Caco-2 (cell line): ENCODE measurements at regions not wholly inside any gene's neighbourhood (a gene's known extent, or its start where the extent isn't known, plus 50 kb on each side); places are given as distances from the start of the nearest gene placed in this dataset.

ENCODE experiments used
- BruUV-seq: library from RNA; stranded (reverse); fragments of 400-500 nt; replicated peaks from 2 replicates; lab custom pipeline; 2021; lab: Mats Ljungman, UMichigan
- CTCF ChIA-PET: fragments of 300-600 bp; sonication (Branson Sonifier 250); formaldehyde crosslinking; loops from one replicate; lab custom pipeline; 2022; ENCODE audit warnings: antibody characterized with exemption; lab: Charles Lee
- POLR2A ChIA-PET: fragments of 300-600 bp; sonication (Branson Sonifier 250); formaldehyde crosslinking; loops from one replicate; lab custom pipeline; 2022; ENCODE audit warnings: antibody characterized with exemption; lab: Charles Lee
- DNase-seq, 2 experiments: peaks; one replicate each; pipeline versions ENCODE4 v3.0.0 to v3.0.0-alpha.2; 2020 to 2022
- H3K27me3 ChIP-seq: replicated peaks from 2 replicates; pipeline ENCODE4 v1.6.0; 2011; ENCODE audit warnings: low read length; ENCODE audit not compliant: control insufficient read depth, insufficient read depth
- H3K36me3 ChIP-seq: 2 replicates; pipeline ENCODE4 v1.5.1; 2011; ENCODE audit warnings: low read length; ENCODE audit not compliant: control insufficient read depth, insufficient read depth
- H3K4me1 ChIP-seq: fragments of 250-450 bp; sonication (Bioruptor Pico); 2 replicates; pipeline ENCODE4 v1.5.1; 2020; ENCODE audit warnings: mild to moderate bottlenecking
- H3K4me3 ChIP-seq: 2 replicates; pipeline ENCODE4 v1.5.1; 2011; ENCODE audit warnings: low read depth, mild to moderate bottlenecking, control low read depth, low read length
- H3K9me3 ChIP-seq: fragments of 250-450 bp; sonication (Bioruptor Pico); 2 replicates; pipeline ENCODE4 v1.5.1; 2020; ENCODE audit warnings: mild to moderate bottlenecking, moderate library complexity
- H3K27ac Mint-ChIP-seq: one replicate; pipeline ENCODE4 v1.8.0; 2022; ENCODE audit warnings: mixed read lengths; ENCODE audit not compliant: unreplicated experiment
- H3K27me3 Mint-ChIP-seq: one replicate; pipeline ENCODE4 v1.8.0; 2022; ENCODE audit warnings: mixed read lengths; ENCODE audit not compliant: insufficient read depth, unreplicated experiment
- H3K36me3 Mint-ChIP-seq: one replicate; pipeline ENCODE4 v1.8.0; 2022; ENCODE audit warnings: mild to moderate bottlenecking, mixed read lengths; ENCODE audit not compliant: insufficient read depth, unreplicated experiment
- H3K4me1 Mint-ChIP-seq: one replicate; pipeline ENCODE4 v1.8.0; 2022; ENCODE audit warnings: low read depth, mixed read lengths; ENCODE audit not compliant: unreplicated experiment
- H3K4me3 Mint-ChIP-seq: one replicate; pipeline ENCODE4 v1.8.0; 2022; ENCODE audit warnings: mild to moderate bottlenecking, moderate library complexity, mixed read lengths; ENCODE audit not compliant: unreplicated experiment
- H3K9me3 Mint-ChIP-seq: one replicate; pipeline ENCODE4 v1.8.0; 2022; ENCODE audit warnings: mixed read lengths; ENCODE audit not compliant: unreplicated experiment
- intact Hi-C: fragments of 100-400 bp; cut with micrococcal nuclease; formaldehyde crosslinking; loops from one replicate; pipeline ENCODE4 v1.10.0; 2022; ENCODE audit not compliant: unreplicated experiment
- TF ChIP-seq, protein P1 (sequence below), 2 experiments: fragments of 200-600 bp in 1 of 2; IDR thresholded peaks; 1 replicate in 1 of 2; 2 replicates in 1 of 2; pipeline versions ENCODE4 v1.5.1 to v1.8.0; 2011 to 2022; ENCODE audit warnings: antibody characterized with exemption in 1 of 2, control low read depth in 1 of 2, inconsistent platforms in 1 of 2, low read depth in 1 of 2, low read length in 1 of 2, mild to moderate bottlenecking in 1 of 2, moderate library complexity in 1 of 2; ENCODE audit not compliant: insufficient read depth in 1 of 2, severe bottlenecking in 1 of 2, unreplicated experiment in 1 of 2

DNA sequence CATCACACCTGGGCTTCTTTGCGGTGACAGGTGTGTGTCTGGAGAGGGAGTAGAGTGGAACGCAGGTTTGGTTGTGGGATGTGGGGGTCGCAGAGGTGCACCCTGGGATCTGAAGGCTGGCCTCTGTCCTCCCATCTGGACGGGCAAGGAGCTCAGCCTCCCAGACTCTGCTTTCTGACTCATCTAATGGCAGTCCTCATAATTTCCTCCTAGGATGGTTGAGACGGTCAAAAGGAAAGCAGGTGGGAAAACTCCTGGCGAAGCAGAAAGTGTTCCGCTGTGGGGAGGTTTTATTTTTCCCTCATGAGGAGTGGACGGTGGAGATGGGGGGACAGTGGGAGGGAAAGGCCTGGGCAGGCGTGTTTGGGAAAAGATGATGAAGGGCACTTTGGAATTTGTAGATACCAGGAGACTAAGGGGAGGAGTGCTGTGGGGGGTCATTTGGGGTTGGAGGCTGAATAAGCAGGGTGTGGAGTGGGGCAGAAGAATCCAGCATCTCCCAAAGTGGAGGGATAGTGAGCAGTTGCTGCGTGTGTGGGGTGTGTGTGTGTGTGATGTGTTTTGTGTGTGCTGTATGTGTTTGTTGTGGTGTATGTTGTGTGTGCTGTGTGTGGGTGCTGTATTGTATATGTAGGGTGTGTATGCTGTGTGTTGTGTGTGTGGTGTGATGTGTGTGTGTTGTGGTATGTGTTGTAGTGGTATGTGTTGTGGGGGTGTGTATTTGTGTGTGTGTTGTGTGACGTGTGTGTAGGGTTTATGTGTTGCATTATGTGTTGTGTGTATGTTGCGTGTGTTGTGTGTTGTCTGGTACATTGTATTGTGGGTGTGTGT, 97.2 kb upstream of the PODXL start:
- peaks cover 11% of the 10 kb centered on the region for H3K9me3 Mint-ChIP-seq
- CTCF ChIA-PET: interaction anchor here (0.6 to 2.5 kb wide), 12 partner anchors 15 to 501 kb away, joined by 3 to 17 read pairs (median 6); no protein-coding TSS in a partner anchor
- peak; percentile 57 to 68 for DNase-seq
- Histone ChIP-seq H3K27me3 (no peaks in the 10 kb centered on the region), H3K36me3 (no peaks in the 10 kb centered on the region), H3K4me3 (peak overlapping the region; percentile 35), H3K9me3 (no peaks in the 10 kb centered on the region), H3K4me1 (peaks cover 52% of the 10 kb centered on the region)
- H3K27me3 Mint-ChIP-seq: no peaks in the 10 kb centered on the region
- intact Hi-C loops: loop anchor here (1.0 kb wide), 8 partner anchors 15 to 145 kb away; no protein-coding TSS in a partner anchor
- TF ChIP-seq, protein P1, sequence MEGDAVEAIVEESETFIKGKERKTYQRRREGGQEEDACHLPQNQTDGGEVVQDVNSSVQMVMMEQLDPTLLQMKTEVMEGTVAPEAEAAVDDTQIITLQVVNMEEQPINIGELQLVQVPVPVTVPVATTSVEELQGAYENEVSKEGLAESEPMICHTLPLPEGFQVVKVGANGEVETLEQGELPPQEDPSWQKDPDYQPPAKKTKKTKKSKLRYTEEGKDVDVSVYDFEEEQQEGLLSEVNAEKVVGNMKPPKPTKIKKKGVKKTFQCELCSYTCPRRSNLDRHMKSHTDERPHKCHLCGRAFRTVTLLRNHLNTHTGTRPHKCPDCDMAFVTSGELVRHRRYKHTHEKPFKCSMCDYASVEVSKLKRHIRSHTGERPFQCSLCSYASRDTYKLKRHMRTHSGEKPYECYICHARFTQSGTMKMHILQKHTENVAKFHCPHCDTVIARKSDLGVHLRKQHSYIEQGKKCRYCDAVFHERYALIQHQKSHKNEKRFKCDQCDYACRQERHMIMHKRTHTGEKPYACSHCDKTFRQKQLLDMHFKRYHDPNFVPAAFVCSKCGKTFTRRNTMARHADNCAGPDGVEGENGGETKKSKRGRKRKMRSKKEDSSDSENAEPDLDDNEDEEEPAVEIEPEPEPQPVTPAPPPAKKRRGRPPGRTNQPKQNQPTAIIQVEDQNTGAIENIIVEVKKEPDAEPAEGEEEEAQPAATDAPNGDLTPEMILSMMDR (IDR thresholded peaks at IDR 0.05; ENCODE audit: insufficient read depth in 1 of 2, low read depth in 1 of 2, low read length in 1 of 2, severe bottlenecking in 1 of 2, unreplicated experiment in 1 of 2): no peak
- H3K4me1 Mint-ChIP-seq: peaks cover 19% of the 10 kb centered on the region
- POLR2A ChIA-PET: interaction anchor here (0.7 to 1.7 kb wide), 8 partner anchors 12 to 132 kb away, joined by 3 to 24 read pairs (median 4); no protein-coding TSS in a partner anchor
- BruUV-seq: TSS peak; percentile 52
- peak overlapping the region; percentile 77 for H3K27ac Mint-ChIP-seq
- peaks cover 25% of the 10 kb centered on the region for H3K36me3 Mint-ChIP-seq
- H3K4me3 Mint-ChIP-seq: peak overlapping the region; percentile 86

DNA sequence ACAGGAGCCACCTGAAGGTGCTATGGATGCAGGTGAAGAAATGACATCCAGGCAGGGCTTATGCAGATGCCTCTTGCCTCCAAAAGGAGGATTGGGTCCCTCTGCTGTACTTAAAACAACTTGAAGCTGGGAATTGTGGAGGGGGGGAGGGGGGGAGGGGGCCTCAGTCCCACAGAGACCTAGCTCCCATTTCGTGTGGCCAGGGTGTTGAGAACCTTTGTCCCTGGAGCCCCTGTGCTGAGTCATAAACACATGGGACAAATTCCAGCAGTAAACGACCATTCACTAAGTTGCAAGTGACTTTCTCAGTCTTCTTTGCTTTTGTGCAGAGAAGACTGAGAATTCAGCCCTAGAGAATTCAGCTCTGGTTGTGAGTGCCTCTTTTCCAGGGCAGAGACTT, 96.5 kb upstream of the PODXL start:
- POLR2A ChIA-PET: interaction anchor here (0.6 to 1.7 kb wide), 14 partner anchors 11 to 131 kb away, joined by 3 to 24 read pairs (median 4); no protein-coding TSS in a partner anchor
- Mint-ChIP-seq H3K27me3 (no peaks in the 10 kb centered on the region), H3K27ac (peak overlapping the region; percentile 77), H3K4me3 (peak overlapping the region; percentile 86), H3K9me3 (peaks cover 11% of the 10 kb centered on the region), H3K4me1 (peaks cover 21% of the 10 kb centered on the region), H3K36me3 (peaks cover 26% of the 10 kb centered on the region)
- no TSS peak for BruUV-seq
- H3K4me1 ChIP-seq: peaks cover 57% of the 10 kb centered on the region
- peak in 1 of 2 experiments; percentile 81 for DNase-seq
- intact Hi-C loops: loop anchor here (1.0 kb wide), 5 partner anchors 15 to 67 kb away; no protein-coding TSS in a partner anchor
- no peaks in the 10 kb centered on the region for H3K36me3 ChIP-seq
- no peaks in the 10 kb centered on the region for H3K9me3 ChIP-seq
- CTCF ChIA-PET: interaction anchor here (0.6 to 2.5 kb wide), 14 partner anchors 15 to 501 kb away, joined by 3 to 17 read pairs (median 4); no protein-coding TSS in a partner anchor
- no peaks in the 10 kb centered on the region for H3K27me3 ChIP-seq
- peak overlapping the region; percentile 35 for H3K4me3 ChIP-seq
- TF ChIP-seq, protein P1 (IDR thresholded peaks at IDR 0.05; ENCODE audit: insufficient read depth in 1 of 2, low read depth in 1 of 2, low read length in 1 of 2, severe bottlenecking in 1 of 2, unreplicated experiment in 1 of 2): no peak

DNA sequence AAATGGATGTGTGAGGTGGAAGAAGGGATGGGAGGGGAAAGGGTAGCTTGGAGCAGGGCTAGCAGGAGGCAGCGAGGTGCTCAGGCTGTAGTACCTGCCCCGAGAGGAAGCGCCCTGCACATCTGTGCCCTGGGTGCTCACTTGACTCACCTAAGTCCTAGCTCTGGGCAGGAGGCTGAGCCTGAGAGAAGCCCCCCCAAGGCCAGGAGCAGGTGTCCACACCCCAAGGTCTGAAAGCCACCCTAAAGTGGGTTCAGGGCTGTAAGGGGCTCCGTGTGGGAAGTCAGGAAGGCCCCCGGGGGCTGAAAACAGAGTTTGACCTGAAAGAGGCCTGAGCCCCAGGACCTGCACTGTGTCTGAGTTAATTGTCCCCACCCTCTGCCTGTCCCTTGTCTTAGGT, 95.8 kb upstream of the PODXL start:
- Mint-ChIP-seq H3K27ac (peak overlapping the region; percentile 66), H3K36me3 (peaks cover 31% of the 10 kb centered on the region), H3K27me3 (no peaks in the 10 kb centered on the region), H3K9me3 (peaks cover 11% of the 10 kb centered on the region), H3K4me3 (no peak overlapping the region), H3K4me1 (peaks cover 21% of the 10 kb centered on the region)
- no peak for DNase-seq
- BruUV-seq: TSS peak; percentile 25
- TF ChIP-seq, protein P1 (IDR thresholded peaks at IDR 0.05; ENCODE audit: insufficient read depth in 1 of 2, low read depth in 1 of 2, low read length in 1 of 2, severe bottlenecking in 1 of 2, unreplicated experiment in 1 of 2): no peak
- H3K27me3 ChIP-seq: no peaks in the 10 kb centered on the region
- no peak overlapping the region for H3K4me3 ChIP-seq
- H3K9me3 ChIP-seq: no peaks in the 10 kb centered on the region
- peaks cover 65% of the 10 kb centered on the region for H3K4me1 ChIP-seq
- intact Hi-C loops: no loop called here
- no peaks in the 10 kb centered on the region for H3K36me3 ChIP-seq
- CTCF ChIA-PET: interaction anchor here (1.2 to 2.5 kb wide), 6 partner anchors 26 to 163 kb away, joined by 3 to 17 read pairs (median 7); no protein-coding TSS in a partner anchor
- POLR2A ChIA-PET: interaction anchor here (0.6 to 1.7 kb wide), 3 partner anchors 26 to 66 kb away, joined by 4 to 24 read pairs (median 16); no protein-coding TSS in a partner anchor
